Right cardiac atrium (tissue), 5 donors: ENCODE measurements at regions not wholly inside any gene's neighbourhood (a gene's known extent, or its start where the extent isn't known, plus 50 kb on each side); places are given as distances from the start of the nearest gene placed in this dataset.
"Not testable (repeated sequence)": the region's sequence is repeated elsewhere in the genome, so short reads cannot be mapped to it uniquely, and the experiment has no call there.

Experiments used
- ATAC-seq, 2 donors: fragments of 200-7000 bp; cut with Tn5 transposase; one replicate each; pipeline versions ENCODE4 v1.8.0 to v1.9.1; 2020; ENCODE audit warnings: moderate library complexity in 2 of 2, mild to moderate bottlenecking in 1 of 2
- DNase-seq, 3 donors: peaks; one replicate each; pipeline ENCODE4 v3.0.0-alpha.2; 2020
- H3K27ac ChIP-seq: one replicate; pipeline ENCODE4 v1.5.1; 2013; ENCODE audit warnings: mild to moderate bottlenecking, low read length, control low read depth, moderate library complexity
- H3K27me3 ChIP-seq: one replicate; pipeline ENCODE4 v1.6.1; 2013; ENCODE audit not compliant: control insufficient read depth, insufficient read depth
- H3K4me1 ChIP-seq: one replicate; pipeline ENCODE4 v1.6.1; 2013; ENCODE audit warnings: low read length; ENCODE audit not compliant: control insufficient read depth, insufficient read depth
- H3K4me3 ChIP-seq: one replicate; pipeline ENCODE4 v1.5.1; 2013; ENCODE audit warnings: low read length, control low read depth
- H3K9me3 ChIP-seq: one replicate; pipeline ENCODE4 v1.6.1; 2013; ENCODE audit warnings: low read length; ENCODE audit not compliant: control insufficient read depth
- WGBS: extraction: QIAGEN DNeasy Blood & Tissue Kit; methylation state at CpG from one replicate; pipeline ENCODE4 v1.1.7; 2013; 5-methylcytosine and 5-hydroxymethylcytosine counted together
- intact Hi-C, 4 donors: fragments of 100-400 bp; cut with DNase I; formaldehyde crosslinking; loops; one replicate each; pipeline versions ENCODE4 v1.11.0 to v1.14.0; 2022 to 2023
- donor health status: healthy with polysubstance abuse.
- donor health status: DM: no; HTN: yes; CAD: no.
- donor health status: DM: no; HTN: no; CAD: no.
- donor health status: DM: no; HTN: yes; CAD: no; lungs with severe emphysema.
- donor health status: DM: yes; HTN: yes; CAD: no.

- Histone ChIP-seq H3K27me3 (no peaks in the 10 kb centered on the region), H3K4me1 (no peaks in the 10 kb centered on the region), H3K27ac (no peak overlapping the region), H3K4me3 (no peak overlapping the region), H3K9me3 (no peaks in the 10 kb centered on the region)
- 16% methylated on average over 2 of the region's 2 CpGs for WGBS
- DNase-seq (no peak), ATAC-seq (no peak)
- intact Hi-C loops: no loop called here
These were observed 50.7 kb upstream of the SYNDIG1 start for GRCh38 chr20:24418731-24419130.

- intact Hi-C loops: no loop called here
- ATAC-seq (no peak), DNase-seq (no peak)
- no peak overlapping the region for H3K4me3 ChIP-seq
- no peak overlapping the region for H3K27ac ChIP-seq
- WGBS: 76% methylated on average over 11 of the region's 11 CpGs
- no peaks in the 10 kb centered on the region for H3K9me3 ChIP-seq
- H3K27me3 ChIP-seq: no peaks in the 10 kb centered on the region
- no peaks in the 10 kb centered on the region for H3K4me1 ChIP-seq
These were observed 51.9 kb upstream of the SYNDIG1 start for GRCh38 chr20:24417485-24417884.

- H3K27me3 ChIP-seq, intact Hi-C loops, H3K27ac ChIP-seq, H3K4me1 ChIP-seq, DNase-seq, H3K4me3 ChIP-seq, ATAC-seq, H3K9me3 ChIP-seq: not testable (repeated sequence)
- WGBS: 87% methylated on average over 7 of the region's 7 CpGs
These were observed 54.0 kb upstream of the SYNDIG1 start for GRCh38 chr20:24415444-24415843.

GRCh38 chr20:24411834-24412216 lies 57.6 kb upstream of the SYNDIG1 start:
- no peak overlapping the region for H3K4me3 ChIP-seq
- no peak for ATAC-seq
- H3K4me1 ChIP-seq: peaks cover 2% of the 10 kb centered on the region
- DNase-seq: no peak
- no peak overlapping the region for H3K27ac ChIP-seq
- intact Hi-C loops: no loop called here
- no peaks in the 10 kb centered on the region for H3K27me3 ChIP-seq
- 92% methylated on average over 6 of the region's 6 CpGs for WGBS
- H3K9me3 ChIP-seq: no peaks in the 10 kb centered on the region

- Histone ChIP-seq H3K9me3 (no peaks in the 10 kb centered on the region), H3K4me1 (peaks cover 2% of the 10 kb centered on the region), H3K27ac (no peak overlapping the region), H3K27me3 (no peaks in the 10 kb centered on the region), H3K4me3 (no peak overlapping the region)
- no peak for DNase-seq
- intact Hi-C loops: no loop called here
- peak in 1 of 2 donors; percentile 24 for ATAC-seq
- 72% methylated on average over 17 of the region's 17 CpGs for WGBS
These were observed 58.2 kb upstream of the SYNDIG1 start for GRCh38 chr20:24411003-24411833.

- intact Hi-C loops: no loop called here
- ATAC-seq (no peak), DNase-seq (no peak)
- Histone ChIP-seq H3K9me3 (no peaks in the 10 kb centered on the region), H3K4me1 (peaks cover 2% of the 10 kb centered on the region), H3K4me3 (no peak overlapping the region), H3K27ac (no peak overlapping the region), H3K27me3 (no peaks in the 10 kb centered on the region)
- WGBS: 25% methylated on average over 1 of the region's 1 CpG
These were observed 62.3 kb upstream of the SYNDIG1 start for GRCh38 chr20:24407151-24407550.

GRCh38 chr20:24406750-24407149 lies 62.7 kb upstream of the SYNDIG1 start:
- Histone ChIP-seq H3K4me1 (peaks cover 2% of the 10 kb centered on the region), H3K27ac (no peak overlapping the region), H3K4me3 (no peak overlapping the region), H3K9me3 (no peaks in the 10 kb centered on the region), H3K27me3 (no peaks in the 10 kb centered on the region)
- ATAC-seq: peak; percentile 43 to 55
- intact Hi-C loops: no loop called here
- 24% methylated on average over 4 of the region's 4 CpGs for WGBS
- peak in 1 of 3 donors; percentile 41 for DNase-seq

GRCh38 chr20:24406251-24406650 lies 63.2 kb upstream of the SYNDIG1 start:
- 70% methylated on average over 2 of the region's 2 CpGs for WGBS
- ATAC-seq: no peak

GRCh38 chr20:24405810-24406209 lies 63.6 kb upstream of the SYNDIG1 start:
- Histone ChIP-seq H3K4me1 (peaks cover 2% of the 10 kb centered on the region), H3K27ac (no peak overlapping the region), H3K9me3 (no peaks in the 10 kb centered on the region), H3K27me3 (no peaks in the 10 kb centered on the region), H3K4me3 (no peak overlapping the region)
- intact Hi-C loops: no loop called here
- DNase-seq (no peak), ATAC-seq (no peak)
- WGBS: 74% methylated on average over 2 of the region's 2 CpGs

More at GRCh38 chr20:24406251-24406650, 63.2 kb upstream of the SYNDIG1 start:
- Histone ChIP-seq H3K4me3 (no peak overlapping the region), H3K27me3 (no peaks in the 10 kb centered on the region), H3K27ac (no peak overlapping the region), H3K9me3 (no peaks in the 10 kb centered on the region), H3K4me1 (peaks cover 2% of the 10 kb centered on the region)
- no peak for DNase-seq
- intact Hi-C loops: no loop called here

GRCh38 chr20:24403406-24403805 lies 66.0 kb upstream of the SYNDIG1 start:
- intact Hi-C loops: no loop called here
- DNase-seq (no peak), ATAC-seq (no peak)
- Histone ChIP-seq H3K9me3 (no peaks in the 10 kb centered on the region), H3K4me1 (peaks cover 2% of the 10 kb centered on the region), H3K27ac (no peak overlapping the region), H3K4me3 (no peak overlapping the region), H3K27me3 (no peaks in the 10 kb centered on the region)
- WGBS: 87% methylated on average over 1 of the region's 1 CpG

GRCh38 chr20:24402188-24402587 lies 67.2 kb upstream of the SYNDIG1 start:
- H3K27me3 ChIP-seq: no peaks in the 10 kb centered on the region
- no peaks in the 10 kb centered on the region for H3K9me3 ChIP-seq
- DNase-seq (no peak), ATAC-seq (no peak)
- no peaks in the 10 kb centered on the region for H3K4me1 ChIP-seq
- 67% methylated on average over 2 of the region's 2 CpGs for WGBS
- intact Hi-C loops: no loop called here
- H3K27ac ChIP-seq: no peak overlapping the region
- H3K4me3 ChIP-seq: no peak overlapping the region

- Histone ChIP-seq H3K27ac (no peak overlapping the region), H3K9me3 (no peaks in the 10 kb centered on the region), H3K4me3 (no peak overlapping the region), H3K27me3 (no peaks in the 10 kb centered on the region), H3K4me1 (no peaks in the 10 kb centered on the region)
- intact Hi-C loops: no loop called here
- no peak for DNase-seq
- 76% methylated on average over 7 of the region's 7 CpGs for WGBS
- ATAC-seq: no peak
These were observed 74.3 kb upstream of the SYNDIG1 start for GRCh38 chr20:24395151-24395550.
